ENCODE measurements at regions not wholly inside any gene's neighbourhood (a gene's known extent, or its start where the extent isn't known, plus 50 kb on each side); places are given as distances from the start of the nearest gene placed in this dataset.

DNA sequence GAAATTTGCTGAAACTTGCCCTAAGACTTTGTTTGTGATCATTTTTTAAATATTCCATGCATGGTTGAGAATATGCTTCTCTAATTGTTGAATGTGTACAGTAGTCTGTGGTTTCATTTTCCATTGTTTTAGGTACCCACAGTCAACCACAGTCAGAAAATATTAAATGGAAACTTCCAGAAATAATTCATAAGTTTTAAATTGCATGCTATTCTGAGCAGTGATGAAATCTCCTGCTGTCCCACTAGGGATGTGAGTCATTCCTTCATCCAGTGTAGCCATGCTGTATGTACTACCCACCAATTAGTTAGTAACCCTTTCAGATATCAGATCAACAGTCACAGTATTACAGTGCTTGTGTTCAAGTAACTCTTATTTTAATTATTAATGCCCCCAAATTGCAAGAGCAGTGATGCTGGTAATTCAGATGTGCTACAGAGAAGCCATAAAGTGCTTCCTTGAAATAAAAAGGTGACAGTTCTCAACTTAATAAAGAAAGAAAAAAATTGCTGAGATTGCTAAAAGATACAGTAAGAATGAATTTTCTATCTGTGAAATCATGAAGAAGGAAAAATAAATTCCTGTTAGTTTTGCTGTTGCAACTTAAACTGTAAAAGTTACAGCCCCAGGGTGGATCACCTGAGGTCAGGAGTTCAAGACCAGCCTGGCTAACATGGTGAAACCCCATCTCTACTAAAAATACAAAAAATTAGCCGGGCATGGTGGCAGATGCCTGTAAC, 79.9 kb upstream of the FBXL17 start:
- DNase-seq (ENCODE audit: low spot score) (no peak), ATAC-seq (no peak)
- peaks cover under 1% of the 10 kb centered on the region; the same call in 1 of the 3 replicates for H3K9me3 Mint-ChIP-seq
- Histone ChIP-seq H3F3A (replicated peaks; ENCODE audit: low read depth) (no peaks in the 10 kb centered on the region), H3K36me3 (ENCODE audit: insufficient read depth) (no peaks in the 10 kb centered on the region), H3K4me2 (no peak overlapping the region), H3K9me2 (ENCODE audit: insufficient read depth) (peaks cover 5% of the 10 kb centered on the region; the same call in 1 of the 2 replicates), H3K27me3 (ENCODE audit: insufficient read depth) (no peaks in the 10 kb centered on the region), H3K79me2 (replicated peaks; ENCODE audit: insufficient read depth) (no peaks in the 10 kb centered on the region), H4K20me1 (replicated peaks; ENCODE audit: insufficient read depth) (no peaks in the 10 kb centered on the region), H3K27ac (ENCODE audit: low read depth) (no peak overlapping the region), H3K4me3 (no peak overlapping the region), H3K4me1 (ENCODE audit: insufficient read depth) (no peaks in the 10 kb centered on the region), H2AFZ (no peak overlapping the region)
- H3K27me3 Mint-ChIP-seq (ENCODE audit: insufficient read depth, low read depth, poor library complexity) = no peaks in the 10 kb centered on the region
- no peak for TF ChIP-seq ZNF114 (CRISPR knock-in tag; IDR thresholded peaks at IDR 0.05)
- TF ChIP-seq, protein P1, sequence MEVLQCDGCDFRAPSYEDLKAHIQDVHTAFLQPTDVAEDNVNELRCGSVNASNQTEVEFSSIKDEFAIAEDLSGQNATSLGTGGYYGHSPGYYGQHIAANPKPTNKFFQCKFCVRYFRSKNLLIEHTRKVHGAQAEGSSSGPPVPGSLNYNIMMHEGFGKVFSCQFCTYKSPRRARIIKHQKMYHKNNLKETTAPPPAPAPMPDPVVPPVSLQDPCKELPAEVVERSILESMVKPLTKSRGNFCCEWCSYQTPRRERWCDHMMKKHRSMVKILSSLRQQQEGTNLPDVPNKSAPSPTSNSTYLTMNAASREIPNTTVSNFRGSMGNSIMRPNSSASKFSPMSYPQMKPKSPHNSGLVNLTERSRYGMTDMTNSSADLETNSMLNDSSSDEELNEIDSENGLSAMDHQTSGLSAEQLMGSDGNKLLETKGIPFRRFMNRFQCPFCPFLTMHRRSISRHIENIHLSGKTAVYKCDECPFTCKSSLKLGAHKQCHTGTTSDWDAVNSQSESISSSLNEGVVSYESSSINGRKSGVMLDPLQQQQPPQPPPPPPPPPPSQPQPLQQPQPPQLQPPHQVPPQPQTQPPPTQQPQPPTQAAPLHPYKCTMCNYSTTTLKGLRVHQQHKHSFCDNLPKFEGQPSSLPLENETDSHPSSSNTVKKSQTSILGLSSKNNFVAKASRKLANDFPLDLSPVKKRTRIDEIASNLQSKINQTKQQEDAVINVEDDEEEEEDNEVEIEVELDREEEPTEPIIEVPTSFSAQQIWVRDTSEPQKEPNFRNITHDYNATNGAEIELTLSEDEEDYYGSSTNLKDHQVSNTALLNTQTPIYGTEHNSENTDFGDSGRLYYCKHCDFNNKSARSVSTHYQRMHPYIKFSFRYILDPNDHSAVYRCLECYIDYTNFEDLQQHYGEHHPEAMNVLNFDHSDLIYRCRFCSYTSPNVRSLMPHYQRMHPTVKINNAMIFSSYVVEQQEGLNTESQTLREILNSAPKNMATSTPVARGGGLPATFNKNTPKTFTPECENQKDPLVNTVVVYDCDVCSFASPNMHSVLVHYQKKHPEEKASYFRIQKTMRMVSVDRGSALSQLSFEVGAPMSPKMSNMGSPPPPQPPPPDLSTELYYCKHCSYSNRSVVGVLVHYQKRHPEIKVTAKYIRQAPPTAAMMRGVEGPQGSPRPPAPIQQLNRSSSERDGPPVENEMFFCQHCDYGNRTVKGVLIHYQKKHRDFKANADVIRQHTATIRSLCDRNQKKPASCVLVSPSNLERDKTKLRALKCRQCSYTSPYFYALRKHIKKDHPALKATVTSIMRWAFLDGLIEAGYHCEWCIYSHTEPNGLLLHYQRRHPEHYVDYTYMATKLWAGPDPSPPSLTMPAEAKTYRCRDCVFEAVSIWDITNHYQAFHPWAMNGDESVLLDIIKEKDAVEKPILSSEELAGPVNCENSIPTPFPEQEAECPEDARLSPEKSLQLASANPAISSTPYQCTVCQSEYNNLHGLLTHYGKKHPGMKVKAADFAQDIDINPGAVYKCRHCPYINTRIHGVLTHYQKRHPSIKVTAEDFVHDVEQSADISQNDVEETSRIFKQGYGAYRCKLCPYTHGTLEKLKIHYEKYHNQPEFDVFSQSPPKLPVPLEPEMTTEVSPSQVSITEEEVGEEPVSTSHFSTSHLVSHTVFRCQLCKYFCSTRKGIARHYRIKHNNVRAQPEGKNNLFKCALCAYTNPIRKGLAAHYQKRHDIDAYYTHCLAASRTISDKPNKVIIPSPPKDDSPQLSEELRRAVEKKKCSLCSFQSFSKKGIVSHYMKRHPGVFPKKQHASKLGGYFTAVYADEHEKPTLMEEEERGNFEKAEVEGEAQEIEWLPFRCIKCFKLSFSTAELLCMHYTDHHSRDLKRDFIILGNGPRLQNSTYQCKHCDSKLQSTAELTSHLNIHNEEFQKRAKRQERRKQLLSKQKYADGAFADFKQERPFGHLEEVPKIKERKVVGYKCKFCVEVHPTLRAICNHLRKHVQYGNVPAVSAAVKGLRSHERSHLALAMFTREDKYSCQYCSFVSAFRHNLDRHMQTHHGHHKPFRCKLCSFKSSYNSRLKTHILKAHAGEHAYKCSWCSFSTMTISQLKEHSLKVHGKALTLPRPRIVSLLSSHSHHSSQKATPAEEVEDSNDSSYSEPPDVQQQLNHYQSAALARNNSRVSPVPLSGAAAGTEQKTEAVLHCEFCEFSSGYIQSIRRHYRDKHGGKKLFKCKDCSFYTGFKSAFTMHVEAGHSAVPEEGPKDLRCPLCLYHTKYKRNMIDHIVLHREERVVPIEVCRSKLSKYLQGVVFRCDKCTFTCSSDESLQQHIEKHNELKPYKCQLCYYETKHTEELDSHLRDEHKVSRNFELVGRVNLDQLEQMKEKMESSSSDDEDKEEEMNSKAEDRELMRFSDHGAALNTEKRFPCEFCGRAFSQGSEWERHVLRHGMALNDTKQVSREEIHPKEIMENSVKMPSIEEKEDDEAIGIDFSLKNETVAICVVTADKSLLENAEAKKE (CRISPR knock-in tag; IDR thresholded peaks at IDR 0.05) = no peak
- TF ChIP-seq, protein P2, sequence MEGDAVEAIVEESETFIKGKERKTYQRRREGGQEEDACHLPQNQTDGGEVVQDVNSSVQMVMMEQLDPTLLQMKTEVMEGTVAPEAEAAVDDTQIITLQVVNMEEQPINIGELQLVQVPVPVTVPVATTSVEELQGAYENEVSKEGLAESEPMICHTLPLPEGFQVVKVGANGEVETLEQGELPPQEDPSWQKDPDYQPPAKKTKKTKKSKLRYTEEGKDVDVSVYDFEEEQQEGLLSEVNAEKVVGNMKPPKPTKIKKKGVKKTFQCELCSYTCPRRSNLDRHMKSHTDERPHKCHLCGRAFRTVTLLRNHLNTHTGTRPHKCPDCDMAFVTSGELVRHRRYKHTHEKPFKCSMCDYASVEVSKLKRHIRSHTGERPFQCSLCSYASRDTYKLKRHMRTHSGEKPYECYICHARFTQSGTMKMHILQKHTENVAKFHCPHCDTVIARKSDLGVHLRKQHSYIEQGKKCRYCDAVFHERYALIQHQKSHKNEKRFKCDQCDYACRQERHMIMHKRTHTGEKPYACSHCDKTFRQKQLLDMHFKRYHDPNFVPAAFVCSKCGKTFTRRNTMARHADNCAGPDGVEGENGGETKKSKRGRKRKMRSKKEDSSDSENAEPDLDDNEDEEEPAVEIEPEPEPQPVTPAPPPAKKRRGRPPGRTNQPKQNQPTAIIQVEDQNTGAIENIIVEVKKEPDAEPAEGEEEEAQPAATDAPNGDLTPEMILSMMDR (conservative IDR thresholded peaks at IDR 0.05; ENCODE audit: low read depth in 2 of 2) = no peak
- no peak for TF ChIP-seq NANOG (IDR thresholded peaks at IDR 0.05; ENCODE audit: borderline replicate concordance)
- TF ChIP-seq EZH2 (IDR thresholded peaks at IDR 0.05; ENCODE audit: low read depth, unreplicated experiment) = no peak
- TF ChIP-seq, protein P3, sequence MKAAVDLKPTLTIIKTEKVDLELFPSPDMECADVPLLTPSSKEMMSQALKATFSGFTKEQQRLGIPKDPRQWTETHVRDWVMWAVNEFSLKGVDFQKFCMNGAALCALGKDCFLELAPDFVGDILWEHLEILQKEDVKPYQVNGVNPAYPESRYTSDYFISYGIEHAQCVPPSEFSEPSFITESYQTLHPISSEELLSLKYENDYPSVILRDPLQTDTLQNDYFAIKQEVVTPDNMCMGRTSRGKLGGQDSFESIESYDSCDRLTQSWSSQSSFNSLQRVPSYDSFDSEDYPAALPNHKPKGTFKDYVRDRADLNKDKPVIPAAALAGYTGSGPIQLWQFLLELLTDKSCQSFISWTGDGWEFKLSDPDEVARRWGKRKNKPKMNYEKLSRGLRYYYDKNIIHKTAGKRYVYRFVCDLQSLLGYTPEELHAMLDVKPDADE (IDR thresholded peaks at IDR 0.05) = no peak
- TF ChIP-seq EZH2phosphoT487 (IDR thresholded peaks at IDR 0.05; ENCODE audit: unreplicated experiment) = no peak
- no peak for TF ChIP-seq POLR2AphosphoS5 (IDR thresholded peaks at IDR 0.05; ENCODE audit: low read depth)
- H3K36me3 Mint-ChIP-seq (ENCODE audit: low read depth) = no peaks in the 10 kb centered on the region
- H3K27ac Mint-ChIP-seq = no peak overlapping the region
- H3K4me3 Mint-ChIP-seq = no peak overlapping the region
- H3K4me1 Mint-ChIP-seq = peaks cover 5% of the 10 kb centered on the region; the same call in 1 of the 3 replicates

Measured in GM23338 (cell line).